Chondrocyte (in vitro differentiated cells): ENCODE measurements at regions not wholly inside any gene's neighbourhood (a gene's known extent, or its start where the extent isn't known, plus 50 kb on each side); places are given as distances from the start of the nearest gene placed in this dataset.

Experiments
- DNase-seq: peaks from one replicate; pipeline ENCODE4 v3.0.0; 2021; ENCODE audit warnings: mixed read lengths, low spot score
- H3K27ac Mint-ChIP-seq: one replicate; pipeline ENCODE4 v1.8.0; 2021; ENCODE audit warnings: mild to moderate bottlenecking, moderate library complexity, mixed read lengths; ENCODE audit not compliant: unreplicated experiment
- H3K27me3 Mint-ChIP-seq: 2 replicates; pipeline ENCODE4 v1.8.0; 2021; ENCODE audit warnings: low read depth, mixed read lengths
- H3K36me3 Mint-ChIP-seq: 2 replicates; pipeline ENCODE4 v1.8.0; 2021; ENCODE audit warnings: low read depth, mixed read lengths
- H3K4me1 Mint-ChIP-seq: 2 replicates; pipeline ENCODE4 v1.8.0; 2021; ENCODE audit warnings: low read depth, mild to moderate bottlenecking, mixed read lengths
- H3K4me3 Mint-ChIP-seq: one replicate; pipeline ENCODE4 v1.8.0; 2021; ENCODE audit warnings: mild to moderate bottlenecking, moderate library complexity, mixed read lengths; ENCODE audit not compliant: unreplicated experiment
- H3K9me3 Mint-ChIP-seq: 2 replicates; pipeline ENCODE4 v1.8.0; 2021; ENCODE audit warnings: low read depth, mixed read lengths
- CTCF ChIP-seq: fragments of 200-600 bp; sonication (generic); IDR thresholded peaks from 2 replicates; pipeline ENCODE4 v1.5.0; 2021; ENCODE audit warnings: antibody characterized with exemption, mild to moderate bottlenecking, moderate library complexity

DNA sequence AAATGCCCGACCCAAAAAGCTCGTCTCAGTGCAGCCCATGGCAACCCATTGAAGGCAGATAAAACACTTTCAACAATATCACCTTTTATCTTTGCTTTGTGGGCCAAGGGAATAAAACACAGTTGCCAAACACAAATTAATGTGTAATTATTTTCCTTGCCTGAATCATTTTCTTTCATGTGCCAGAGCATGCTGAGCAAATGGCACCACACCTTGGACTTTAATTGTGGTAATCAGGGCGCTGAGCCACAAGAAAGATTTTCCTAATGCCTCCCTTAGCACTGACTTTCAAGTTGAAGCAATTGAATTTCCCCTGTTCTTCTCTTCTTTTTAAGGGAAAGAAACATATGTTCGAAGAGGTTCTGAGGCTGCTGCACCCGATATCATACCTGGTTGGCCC lies 297.1 kb upstream of the MSX2 start:
- no peak for TF ChIP-seq CTCF
- no peaks in the 10 kb centered on the region for H3K4me1 Mint-ChIP-seq
- H3K36me3 Mint-ChIP-seq = no peaks in the 10 kb centered on the region

DNA sequence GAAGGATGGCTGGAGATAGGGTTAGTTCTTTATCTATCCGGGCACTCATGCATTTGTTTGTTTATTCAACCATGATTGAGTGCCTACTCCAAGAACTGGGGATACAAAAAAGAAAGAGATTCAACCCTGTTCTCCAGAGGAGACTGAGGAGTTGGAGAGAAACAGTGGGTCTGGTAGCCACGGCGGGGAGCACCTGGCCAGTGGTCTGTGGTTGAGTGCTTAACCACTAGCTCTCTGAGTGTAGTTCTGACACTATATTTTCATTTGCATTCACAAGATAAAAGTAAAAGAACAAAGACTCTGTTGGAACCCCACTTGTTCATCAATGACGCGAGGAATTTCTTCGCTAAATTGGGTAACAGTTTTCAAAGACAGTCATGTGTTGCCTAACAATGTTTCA lies 295.5 kb upstream of the MSX2 start:
- DNase-seq = no peak
- Mint-ChIP-seq H3K27me3 (peaks cover 9% of the 10 kb centered on the region), H3K4me3 (no peak overlapping the region), H3K4me1 (no peaks in the 10 kb centered on the region), H3K27ac (no peak overlapping the region), H3K9me3 (no peaks in the 10 kb centered on the region), H3K36me3 (no peaks in the 10 kb centered on the region)
- TF ChIP-seq CTCF = no peak

More for the DNA sequence above, 297.1 kb upstream of the MSX2 start:
- no peak for DNase-seq
- Mint-ChIP-seq H3K27me3 (peaks cover 7% of the 10 kb centered on the region), H3K9me3 (no peaks in the 10 kb centered on the region), H3K4me3 (no peak overlapping the region), H3K27ac (no peak overlapping the region)

GRCh38 chr5:174430940-174431339 lies 293.4 kb upstream of the MSX2 start:
- no peaks in the 10 kb centered on the region for H3K4me1 Mint-ChIP-seq
- H3K4me3 Mint-ChIP-seq = no peak overlapping the region
- no peaks in the 10 kb centered on the region for H3K36me3 Mint-ChIP-seq
- H3K27me3 Mint-ChIP-seq = peaks cover 10% of the 10 kb centered on the region
- no peaks in the 10 kb centered on the region for H3K9me3 Mint-ChIP-seq
- no peak for TF ChIP-seq CTCF
- H3K27ac Mint-ChIP-seq = no peak overlapping the region
- no peak for DNase-seq

- Mint-ChIP-seq H3K4me3 (no peak overlapping the region), H3K9me3 (no peaks in the 10 kb centered on the region), H3K36me3 (no peaks in the 10 kb centered on the region), H3K27me3 (peaks cover 10% of the 10 kb centered on the region), H3K4me1 (no peaks in the 10 kb centered on the region), H3K27ac (no peak overlapping the region)
- no peak for DNase-seq
- no peak for TF ChIP-seq CTCF
Measured at GRCh38 chr5:174431504-174431903, 292.9 kb upstream of the MSX2 start.

- peaks cover 16% of the 10 kb centered on the region for H3K27me3 Mint-ChIP-seq
- H3K9me3 Mint-ChIP-seq = peaks cover 2% of the 10 kb centered on the region
- no peak overlapping the region for H3K27ac Mint-ChIP-seq
- no peak overlapping the region for H3K4me3 Mint-ChIP-seq
- TF ChIP-seq CTCF = no peak
- no peak for DNase-seq
- H3K4me1 Mint-ChIP-seq = no peaks in the 10 kb centered on the region
- H3K36me3 Mint-ChIP-seq = no peaks in the 10 kb centered on the region
Measured at GRCh38 chr5:174433098-174433497, 291.3 kb upstream of the MSX2 start.
